DND-41 (cell line): ENCODE measurements at regions not wholly inside any gene's neighbourhood (a gene's known extent, or its start where the extent isn't known, plus 50 kb on each side); places are given as distances from the start of the nearest gene placed in this dataset.

Experiments
- ATAC-seq: fragments of 200-7000 bp; cut with Tn5 transposase; 3 replicates; pipeline ENCODE4 v1.9.1; 2021; ENCODE audit warnings: low read depth; ENCODE audit not compliant: insufficient read depth
- DNase-seq: peaks from one replicate; pipeline ENCODE4 v3.0.0-alpha.2; 2020
- H2AFZ ChIP-seq: 2 replicates; pipeline ENCODE4 v1.6.0; 2012; ENCODE audit warnings: low read depth, low read length
- H3K27ac ChIP-seq: 2 replicates; pipeline ENCODE4 v1.5.1; 2012; ENCODE audit warnings: low read length, inconsistent platforms
- H3K27me3 ChIP-seq: fragments of 200-600 bp; sonication (generic); 2 replicates; pipeline ENCODE4 v1.6.0; 2012; ENCODE audit warnings: low read length, mild to moderate bottlenecking, inconsistent platforms; ENCODE audit not compliant: insufficient read depth, poor library complexity
- H3K36me3 ChIP-seq: 2 replicates; pipeline ENCODE4 v1.5.1; 2012; ENCODE audit warnings: low read length, inconsistent platforms; ENCODE audit not compliant: insufficient read depth
- H3K4me1 ChIP-seq: 2 replicates; pipeline ENCODE4 v1.5.1; 2012; ENCODE audit warnings: mild to moderate bottlenecking, low read length; ENCODE audit not compliant: insufficient read depth
- H3K4me2 ChIP-seq: 2 replicates; pipeline ENCODE4 v1.6.0; 2012; ENCODE audit warnings: mild to moderate bottlenecking, moderate library complexity, low read length, inconsistent platforms; ENCODE audit not compliant: insufficient read depth
- H3K4me3 ChIP-seq, 2 experiments: fragments of 200-600 bp in 1 of 2; shearing (Covaris generic) in 1 of 2; 2 replicates each; pipeline ENCODE4 v1.5.1; 2012 to 2016; ENCODE audit warnings: inconsistent platforms in 2 of 2, low read length in 2 of 2, mild to moderate bottlenecking in 2 of 2, low read depth in 1 of 2, moderate library complexity in 1 of 2
- H3K79me2 ChIP-seq: 2 replicates; pipeline ENCODE4 v1.6.0; 2012; ENCODE audit warnings: low read length, inconsistent platforms; ENCODE audit not compliant: insufficient read depth
- H3K9ac ChIP-seq: 2 replicates; pipeline ENCODE4 v1.6.0; 2012; ENCODE audit warnings: low read depth, mild to moderate bottlenecking, inconsistent platforms, low read length, moderate library complexity
- H3K9me3 ChIP-seq: 2 replicates; pipeline ENCODE4 v1.5.1; 2012; ENCODE audit warnings: low read length, moderate library complexity, mild to moderate bottlenecking, inconsistent platforms; ENCODE audit not compliant: insufficient read depth, severe bottlenecking
- H4K20me1 ChIP-seq: 2 replicates; pipeline ENCODE4 v1.6.0; 2012; ENCODE audit warnings: low read length; ENCODE audit not compliant: insufficient read depth
- CTCF ChIP-seq: IDR thresholded peaks from 2 replicates; pipeline ENCODE4 v1.5.1; 2012; ENCODE audit warnings: borderline replicate concordance, low read length, moderate library complexity, mild to moderate bottlenecking; ENCODE audit not compliant: poor library complexity, severe bottlenecking; ENCODE audit errors: extremely low read depth
- EZH2 ChIP-seq: IDR thresholded peaks from 3 replicates; pipeline ENCODE4 v1.6.1; 2012; ENCODE audit warnings: borderline replicate concordance, low read depth, mild to moderate bottlenecking, moderate library complexity, low read length, inconsistent platforms; ENCODE audit not compliant: severe bottlenecking

GRCh38 chr6:79410806-79411205 is 126.4 kb downstream of the LCA5 start:
- Histone ChIP-seq H3K27ac (no peak overlapping the region), H3K36me3 (no peaks in the 10 kb centered on the region), H3K4me3 (no peak overlapping the region), H3K4me1 (peaks cover 18% of the 10 kb centered on the region), H3K9ac (no peak overlapping the region), H2AFZ (no peak overlapping the region), H3K4me2 (no peak overlapping the region), H4K20me1 (no peaks in the 10 kb centered on the region), H3K27me3 (no peaks in the 10 kb centered on the region), H3K9me3 (no peaks in the 10 kb centered on the region), H3K79me2 (no peaks in the 10 kb centered on the region)
- no peak for ATAC-seq
- no peak for DNase-seq
- no peak for TF ChIP-seq EZH2
- no peak for TF ChIP-seq CTCF

- Histone ChIP-seq H4K20me1 (no peaks in the 10 kb centered on the region), H3K4me1 (peaks cover 5% of the 10 kb centered on the region; the same call in 1 of the 2 replicates), H2AFZ (no peak overlapping the region), H3K9me3 (no peaks in the 10 kb centered on the region), H3K27ac (no peak overlapping the region), H3K4me2 (no peak overlapping the region), H3K36me3 (no peaks in the 10 kb centered on the region), H3K27me3 (no peaks in the 10 kb centered on the region), H3K79me2 (no peaks in the 10 kb centered on the region), H3K9ac (no peak overlapping the region), H3K4me3 (no peak overlapping the region)
- DNase-seq (no peak), ATAC-seq (no peak)
- no peak for TF ChIP-seq EZH2
- TF ChIP-seq CTCF, result no peak
Measured at GRCh38 chr6:79408256-79408974, 128.8 kb downstream of the LCA5 start.

GRCh38 chr6:79404677-79405076 is 132.6 kb downstream of the LCA5 start:
- H3K4me2 ChIP-seq, result no peak overlapping the region
- H3K27ac ChIP-seq, result no peak overlapping the region
- TF ChIP-seq CTCF, result no peak
- H3K79me2 ChIP-seq, result no peaks in the 10 kb centered on the region
- H3K9ac ChIP-seq, result no peak overlapping the region
- no peak for ATAC-seq
- H3K4me1 ChIP-seq, result no peaks in the 10 kb centered on the region
- no peaks in the 10 kb centered on the region for H3K36me3 ChIP-seq
- H4K20me1 ChIP-seq, result no peaks in the 10 kb centered on the region
- H3K9me3 ChIP-seq, result no peaks in the 10 kb centered on the region
- no peak overlapping the region for H2AFZ ChIP-seq
- no peak overlapping the region for H3K4me3 ChIP-seq
- no peaks in the 10 kb centered on the region for H3K27me3 ChIP-seq
- DNase-seq, result no peak
